HEK293 (cell line): ENCODE measurements at regions not wholly inside any gene's neighbourhood (a gene's known extent, or its start where the extent isn't known, plus 50 kb on each side); places are given as distances from the start of the nearest gene placed in this dataset.

Source experiments
- ZEB2 ChIP-seq: fragments of 450-650 bp; formaldehyde crosslinking; IDR thresholded peaks from 2 replicates; pipeline ENCODE4 v1.5.1; 2016; ENCODE audit warnings: missing biosample characterization, missing genetic modification characterization
- ZNF416 ChIP-seq: fragments of 450-650 bp; formaldehyde crosslinking; IDR thresholded peaks from 2 replicates; pipeline ENCODE4 v1.5.1; 2016; ENCODE audit warnings: missing biosample characterization, missing genetic modification characterization
- ZNF548 ChIP-seq: fragments of 450-650 bp; formaldehyde crosslinking; IDR thresholded peaks from 2 replicates; pipeline ENCODE4 v1.5.1; 2016; ENCODE audit warnings: missing biosample characterization, missing genetic modification characterization
- TF ChIP-seq, protein P1 (sequence below): fragments of 450-650 bp; formaldehyde crosslinking; IDR thresholded peaks from 2 replicates; pipeline ENCODE4 v1.5.1; 2016; ENCODE audit warnings: missing biosample characterization, missing genetic modification characterization
- TF ChIP-seq, protein P2 (sequence below): fragments of 450-650 bp; formaldehyde crosslinking; IDR thresholded peaks from 2 replicates; pipeline ENCODE4 v1.5.1; 2016; ENCODE audit warnings: missing biosample characterization, missing genetic modification characterization, low read depth

DNA sequence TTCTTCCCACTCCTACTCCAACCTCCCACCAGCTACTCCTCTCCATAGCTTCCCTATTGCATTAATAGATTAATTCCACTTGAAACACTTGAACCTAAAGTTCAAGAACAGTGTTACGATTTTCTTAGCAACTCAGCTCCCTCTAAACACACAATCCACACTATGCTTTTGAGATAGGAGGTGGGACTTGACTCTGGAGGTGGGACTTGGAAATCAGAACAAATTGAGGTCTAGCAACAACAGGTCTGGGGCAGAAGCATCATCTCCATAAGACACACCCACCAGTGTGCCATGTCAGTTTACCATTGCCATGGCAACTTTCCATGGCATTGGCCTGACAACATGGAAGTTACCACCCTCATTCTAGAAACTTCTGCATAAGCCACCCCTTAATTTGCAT is 336.5 kb upstream of the ALCAM start:
- no peak for TF ChIP-seq ZEB2 (tag by site-specific recombination)
- no peak for TF ChIP-seq ZNF416 (tag by site-specific recombination)
- TF ChIP-seq, protein P1, sequence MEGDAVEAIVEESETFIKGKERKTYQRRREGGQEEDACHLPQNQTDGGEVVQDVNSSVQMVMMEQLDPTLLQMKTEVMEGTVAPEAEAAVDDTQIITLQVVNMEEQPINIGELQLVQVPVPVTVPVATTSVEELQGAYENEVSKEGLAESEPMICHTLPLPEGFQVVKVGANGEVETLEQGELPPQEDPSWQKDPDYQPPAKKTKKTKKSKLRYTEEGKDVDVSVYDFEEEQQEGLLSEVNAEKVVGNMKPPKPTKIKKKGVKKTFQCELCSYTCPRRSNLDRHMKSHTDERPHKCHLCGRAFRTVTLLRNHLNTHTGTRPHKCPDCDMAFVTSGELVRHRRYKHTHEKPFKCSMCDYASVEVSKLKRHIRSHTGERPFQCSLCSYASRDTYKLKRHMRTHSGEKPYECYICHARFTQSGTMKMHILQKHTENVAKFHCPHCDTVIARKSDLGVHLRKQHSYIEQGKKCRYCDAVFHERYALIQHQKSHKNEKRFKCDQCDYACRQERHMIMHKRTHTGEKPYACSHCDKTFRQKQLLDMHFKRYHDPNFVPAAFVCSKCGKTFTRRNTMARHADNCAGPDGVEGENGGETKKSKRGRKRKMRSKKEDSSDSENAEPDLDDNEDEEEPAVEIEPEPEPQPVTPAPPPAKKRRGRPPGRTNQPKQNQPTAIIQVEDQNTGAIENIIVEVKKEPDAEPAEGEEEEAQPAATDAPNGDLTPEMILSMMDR (tag by site-specific recombination) = no peak
- TF ChIP-seq, protein P2, sequence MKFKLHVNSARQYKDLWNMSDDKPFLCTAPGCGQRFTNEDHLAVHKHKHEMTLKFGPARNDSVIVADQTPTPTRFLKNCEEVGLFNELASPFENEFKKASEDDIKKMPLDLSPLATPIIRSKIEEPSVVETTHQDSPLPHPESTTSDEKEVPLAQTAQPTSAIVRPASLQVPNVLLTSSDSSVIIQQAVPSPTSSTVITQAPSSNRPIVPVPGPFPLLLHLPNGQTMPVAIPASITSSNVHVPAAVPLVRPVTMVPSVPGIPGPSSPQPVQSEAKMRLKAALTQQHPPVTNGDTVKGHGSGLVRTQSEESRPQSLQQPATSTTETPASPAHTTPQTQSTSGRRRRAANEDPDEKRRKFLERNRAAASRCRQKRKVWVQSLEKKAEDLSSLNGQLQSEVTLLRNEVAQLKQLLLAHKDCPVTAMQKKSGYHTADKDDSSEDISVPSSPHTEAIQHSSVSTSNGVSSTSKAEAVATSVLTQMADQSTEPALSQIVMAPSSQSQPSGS (tag by site-specific recombination) = no peak
- no peak for TF ChIP-seq ZNF548 (tag by site-specific recombination)
